SK-N-SH (cell line): ENCODE measurements at regions not wholly inside any gene's neighbourhood (a gene's known extent, or its start where the extent isn't known, plus 50 kb on each side); places are given as distances from the start of the nearest gene placed in this dataset.

Experiments used
- CTCF ChIA-PET: fragments of 300-600, 350-600 bp; formaldehyde crosslinking; extraction: SDS; loops from one replicate; lab custom pipeline; 2021; lab: Yijun Ruan, JAX
- POLR2A ChIA-PET: fragments of 350-600 bp; sonication (Branson Sonifier 250); formaldehyde crosslinking; extraction: SDS; loops from one replicate; lab custom pipeline; 2020; ENCODE audit warnings: antibody characterized with exemption, inconsistent platforms; lab: Yijun Ruan, JAX
- DNase-seq: peaks from one replicate; pipeline ENCODE4 v3.0.0; 2012
- H2AFZ ChIP-seq: fragments of 200-600 bp; sonication (generic); 2 replicates; pipeline ENCODE4 v1.8.1; 2016; ENCODE audit warnings: antibody characterized with exemption, mild to moderate bottlenecking, low read depth
- H3F3A ChIP-seq: fragments of 200-600 bp; sonication (generic); replicated peaks from 2 replicates; pipeline ENCODE3; 2016; ENCODE audit warnings: antibody characterized with exemption, mild to moderate bottlenecking; ENCODE audit not compliant: insufficient read depth
- H3K27ac ChIP-seq, 2 experiments: fragments of 200-500 bp in 1 of 2; fragments of 200-600 bp in 1 of 2; sonication (Bioruptor generic) in 1 of 2; sonication (generic), shearing (Covaris generic) in 1 of 2; 2 replicates each; pipeline versions ENCODE4 v1.5.1 to v1.6.1; 2014 to 2016; ENCODE audit warnings: low read depth in 2 of 2, inconsistent platforms in 1 of 2, low read length in 1 of 2, mild to moderate bottlenecking in 1 of 2, mixed read lengths in 1 of 2
- H3K27me3 ChIP-seq: fragments of 200-600 bp; sonication (generic), shearing (Covaris generic); 2 replicates; pipeline ENCODE4 v1.6.1; 2016; ENCODE audit warnings: mixed run types; ENCODE audit not compliant: insufficient read depth
- H3K36me3 ChIP-seq, 2 experiments: fragments of 200-500 bp in 1 of 2; fragments of 200-600 bp in 1 of 2; sonication (Bioruptor generic) in 1 of 2; sonication (generic) in 1 of 2; replicated peaks in 1 of 2; 2 replicates each; pipeline versions ENCODE3 to v1.5.1; 2014 to 2016; ENCODE audit warnings: low read length in 1 of 2, mild to moderate bottlenecking in 1 of 2; ENCODE audit not compliant: insufficient read depth in 2 of 2, control insufficient read depth in 1 of 2
- H3K4me1 ChIP-seq, 2 experiments: fragments of 200-500 bp in 1 of 2; fragments of 200-600 bp in 1 of 2; sonication (Bioruptor generic) in 1 of 2; sonication (generic), shearing (Covaris generic) in 1 of 2; 2 replicates each; pipeline versions ENCODE4 v1.5.1 to v1.6.1; 2014 to 2016; ENCODE audit warnings: low read depth in 1 of 2, low read length in 1 of 2, mixed run types in 1 of 2; ENCODE audit not compliant: insufficient read depth in 2 of 2, control insufficient read depth in 1 of 2
- H3K4me2 ChIP-seq: fragments of 200-600 bp; sonication (generic), shearing (Covaris generic); 2 replicates; pipeline ENCODE4 v1.6.1; 2017; ENCODE audit warnings: mixed run types
- H3K4me3 ChIP-seq, 2 experiments: fragments of 200-500 bp in 1 of 2; fragments of 200-600 bp in 1 of 2; sonication (Bioruptor generic) in 1 of 2; sonication (generic), shearing (Covaris generic) in 1 of 2; 2 replicates each; pipeline versions ENCODE4 v1.5.1 to v1.8.1; 2014 to 2016; ENCODE audit warnings: low read depth in 2 of 2, inconsistent platforms in 1 of 2, low read length in 1 of 2, mild to moderate bottlenecking in 1 of 2, mixed read lengths in 1 of 2, moderate library complexity in 1 of 2
- H3K79me2 ChIP-seq: fragments of 200-600 bp; sonication (generic); 2 replicates; pipeline ENCODE4 v1.8.1; 2017; ENCODE audit warnings: mild to moderate bottlenecking; ENCODE audit not compliant: insufficient read depth
- H3K9ac ChIP-seq: fragments of 200-600 bp; sonication (generic); 2 replicates; pipeline ENCODE4 v1.6.1; 2017; ENCODE audit warnings: mixed run types
- H3K9me2 ChIP-seq: fragments of 200-600 bp; sonication (generic); 2 replicates; pipeline ENCODE4 v1.6.1; 2017; ENCODE audit warnings: mixed run types
- H3K9me3 ChIP-seq: fragments of 200-600 bp; sonication (generic); 2 replicates; pipeline ENCODE4 v1.6.1; 2017; ENCODE audit warnings: mixed run types, mild to moderate bottlenecking, moderate library complexity
- H4K20me1 ChIP-seq: fragments of 200-600 bp; sonication (generic); 2 replicates; pipeline ENCODE4 v1.6.1; 2017; ENCODE audit warnings: mild to moderate bottlenecking, mixed run types; ENCODE audit not compliant: insufficient read depth
- CHD2 ChIP-seq: fragments of 150-350 bp; IDR thresholded peaks from 2 replicates; pipeline ENCODE4 v1.6.1; 2018; ENCODE audit warnings: low read length; ENCODE audit not compliant: partially characterized antibody
- FOSL2 ChIP-seq: IDR thresholded peaks from 2 replicates; pipeline ENCODE4 v1.4.0; 2012; ENCODE audit warnings: low read depth, mild to moderate bottlenecking, moderate library complexity, borderline replicate concordance
- FOXM1 ChIP-seq: IDR thresholded peaks from 2 replicates; pipeline ENCODE4 v1.4.0; 2012; ENCODE audit warnings: low read depth, mild to moderate bottlenecking
- JUND ChIP-seq: IDR thresholded peaks from 2 replicates; pipeline ENCODE4 v1.4.0; 2012
- MAX ChIP-seq: IDR thresholded peaks from 2 replicates; pipeline ENCODE4 v1.4.0; 2012; ENCODE audit warnings: low read depth
- MEF2A ChIP-seq: IDR thresholded peaks from 2 replicates; pipeline ENCODE4 v1.4.0; 2012; ENCODE audit warnings: low read depth, borderline replicate concordance
- MXI1 ChIP-seq: IDR thresholded peaks from 2 replicates; pipeline ENCODE4 v1.6.1; 2012; ENCODE audit warnings: mild to moderate bottlenecking, low read depth, low read length, improper control_type of control experiment
- NRF1 ChIP-seq: IDR thresholded peaks from 2 replicates; pipeline ENCODE4 v1.6.1; 2012; ENCODE audit warnings: low read depth, mild to moderate bottlenecking, low read length
- POLR2AphosphoS5 ChIP-seq: IDR thresholded peaks from 2 replicates; pipeline ENCODE4 v1.6.1; 2012; ENCODE audit warnings: low read depth, low read length
- RAD21 ChIP-seq: IDR thresholded peaks from 2 replicates; pipeline ENCODE4 v1.6.1; 2012; ENCODE audit warnings: mild to moderate bottlenecking, low read length
- RCOR1 ChIP-seq: fragments of 150-350 bp; IDR thresholded peaks from 2 replicates; pipeline ENCODE4 v1.6.1; 2017; ENCODE audit warnings: antibody characterized with exemption, low read length
- REST ChIP-seq: IDR thresholded peaks from 2 replicates; pipeline ENCODE4 v1.6.1; 2012; ENCODE audit warnings: mild to moderate bottlenecking, low read depth, low read length, moderate library complexity
- RFX5 ChIP-seq: IDR thresholded peaks from 2 replicates; pipeline ENCODE4 v1.6.1; 2012; ENCODE audit warnings: mild to moderate bottlenecking, improper control_type of control experiment, low read length
- RXRA ChIP-seq: IDR thresholded peaks from 2 replicates; pipeline ENCODE4 v1.4.0; 2012; ENCODE audit warnings: low read depth, mild to moderate bottlenecking, borderline replicate concordance
- SIN3A ChIP-seq: IDR thresholded peaks from 2 replicates; pipeline ENCODE4 v1.6.1; 2012; ENCODE audit warnings: low read depth, mild to moderate bottlenecking, low read length, moderate library complexity, borderline replicate concordance
- TAF1 ChIP-seq: IDR thresholded peaks from 2 replicates; pipeline ENCODE4 v1.6.1; 2012; ENCODE audit warnings: low read depth, mild to moderate bottlenecking, low read length, moderate library complexity, borderline replicate concordance
- YY1 ChIP-seq: IDR thresholded peaks from 2 replicates; pipeline ENCODE4 v1.4.0; 2012; ENCODE audit warnings: low read depth, mild to moderate bottlenecking
- WGBS: methylation state at CpG from one replicate; pipeline ENCODE4 v1.1.6; 2017; ENCODE audit warnings: low lambda C conversion rate; 5-methylcytosine and 5-hydroxymethylcytosine counted together
- TF ChIP-seq, protein P1 (sequence below): IDR thresholded peaks from 2 replicates; pipeline ENCODE4; 2012
- TF ChIP-seq, protein P2 (sequence below): IDR thresholded peaks from 2 replicates; pipeline ENCODE4 v1.4.0; 2012; ENCODE audit warnings: low read depth, borderline replicate concordance

DNA sequence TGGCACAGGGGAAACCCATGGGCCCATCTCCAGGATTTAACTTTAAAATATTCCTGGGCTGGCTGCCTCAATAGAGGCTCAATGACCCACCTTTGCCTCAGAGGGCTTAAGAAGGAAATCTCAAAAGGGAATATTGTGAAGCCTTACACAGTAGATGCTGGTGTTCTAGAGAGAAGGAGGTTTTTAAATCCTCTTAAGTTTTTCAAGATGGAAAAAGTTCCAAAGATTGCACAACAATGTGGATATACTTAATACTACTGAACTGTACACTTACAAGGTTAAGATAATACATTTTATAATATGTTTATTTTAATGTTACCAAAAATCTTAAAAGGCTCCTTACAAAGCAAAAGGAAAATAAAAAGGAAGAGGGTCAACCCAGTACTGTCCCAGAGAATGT is 54.9 kb upstream of the LCLAT1 start (continued):
- no peak for TF ChIP-seq FOSL2

GRCh38 chr2:30393510-30393909 is 53.5 kb upstream of the LCLAT1 start:
- Histone ChIP-seq H2AFZ (no peak overlapping the region), H3K9me3 (no peaks in the 10 kb centered on the region), H3F3A (no peaks in the 10 kb centered on the region), H3K27ac (no peak overlapping the region), H3K4me1 (no peaks in the 10 kb centered on the region), H3K4me3 (no peak overlapping the region), H4K20me1 (no peaks in the 10 kb centered on the region), H3K9ac (no peak overlapping the region), H3K9me2 (no peaks in the 10 kb centered on the region), H3K27me3 (no peaks in the 10 kb centered on the region), H3K4me2 (no peak overlapping the region), H3K79me2 (no peaks in the 10 kb centered on the region), H3K36me3 (no peaks in the 10 kb centered on the region)
- 38% methylated on average over 1 of the region's 1 CpG for WGBS
- TF ChIP-seq, protein P1, sequence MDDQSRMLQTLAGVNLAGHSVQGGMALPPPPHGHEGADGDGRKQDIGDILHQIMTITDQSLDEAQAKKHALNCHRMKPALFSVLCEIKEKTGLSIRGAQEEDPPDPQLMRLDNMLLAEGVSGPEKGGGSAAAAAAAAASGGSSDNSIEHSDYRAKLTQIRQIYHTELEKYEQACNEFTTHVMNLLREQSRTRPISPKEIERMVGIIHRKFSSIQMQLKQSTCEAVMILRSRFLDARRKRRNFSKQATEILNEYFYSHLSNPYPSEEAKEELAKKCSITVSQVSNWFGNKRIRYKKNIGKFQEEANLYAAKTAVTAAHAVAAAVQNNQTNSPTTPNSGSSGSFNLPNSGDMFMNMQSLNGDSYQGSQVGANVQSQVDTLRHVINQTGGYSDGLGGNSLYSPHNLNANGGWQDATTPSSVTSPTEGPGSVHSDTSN: no peak
- no peak for TF ChIP-seq RXRA
- TF ChIP-seq NRF1: no peak
- TF ChIP-seq TAF1: no peak
- TF ChIP-seq FOXM1: no peak
- no peak for TF ChIP-seq RFX5
- TF ChIP-seq SIN3A: no peak
- TF ChIP-seq, protein P2, sequence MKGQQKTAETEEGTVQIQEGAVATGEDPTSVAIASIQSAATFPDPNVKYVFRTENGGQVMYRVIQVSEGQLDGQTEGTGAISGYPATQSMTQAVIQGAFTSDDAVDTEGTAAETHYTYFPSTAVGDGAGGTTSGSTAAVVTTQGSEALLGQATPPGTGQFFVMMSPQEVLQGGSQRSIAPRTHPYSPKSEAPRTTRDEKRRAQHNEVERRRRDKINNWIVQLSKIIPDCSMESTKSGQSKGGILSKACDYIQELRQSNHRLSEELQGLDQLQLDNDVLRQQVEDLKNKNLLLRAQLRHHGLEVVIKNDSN: no peak
- TF ChIP-seq REST: no peak
- DNase-seq: no peak
- POLR2A ChIA-PET: no interaction called here
- CTCF ChIA-PET: no interaction called here

GRCh38 chr2:30394096-30394495 is 53.0 kb upstream of the LCLAT1 start:
- Histone ChIP-seq H3K9me3 (no peaks in the 10 kb centered on the region), H3K4me1 (no peaks in the 10 kb centered on the region), H3K4me2 (no peak overlapping the region), H3K36me3 (no peaks in the 10 kb centered on the region), H3K79me2 (no peaks in the 10 kb centered on the region), H3K4me3 (no peak overlapping the region), H3K27ac (no peak overlapping the region), H3F3A (no peaks in the 10 kb centered on the region), H3K27me3 (no peaks in the 10 kb centered on the region), H4K20me1 (no peaks in the 10 kb centered on the region), H3K9ac (no peak overlapping the region), H3K9me2 (no peaks in the 10 kb centered on the region), H2AFZ (no peak overlapping the region)
- no peak for DNase-seq
- ChIA-PET POLR2A (no interaction called here), CTCF (interaction anchor here (1.3 to 1.5 kb wide), 2 partner anchors 15 to 229 kb away, joined by 4 to 5 read pairs; no protein-coding TSS in a partner anchor)
- WGBS: 60% methylated on average over 5 of the region's 5 CpGs
- no peak for TF ChIP-seq RXRA
- no peak for TF ChIP-seq RCOR1
- TF ChIP-seq JUND: no peak
- no peak for TF ChIP-seq SIN3A
- TF ChIP-seq TAF1: no peak
- TF ChIP-seq MAX: no peak
- no peak for TF ChIP-seq MXI1
- no peak for TF ChIP-seq RAD21
- TF ChIP-seq CHD2: no peak
- TF ChIP-seq YY1: no peak
- TF ChIP-seq POLR2AphosphoS5: no peak
- no peak for TF ChIP-seq MEF2A
- TF ChIP-seq, protein P2: no peak
